Colonic mucosa (tissue), 4 donors: ENCODE measurements at regions not wholly inside any gene's neighbourhood (a gene's known extent, or its start where the extent isn't known, plus 50 kb on each side); places are given as distances from the start of the nearest gene placed in this dataset.

Experiments
- DNase-seq: peaks from one replicate; pipeline ENCODE4 v3.0.0-alpha.2; 2020
- H3K27ac ChIP-seq: fragments of 200-600 bp; one replicate; pipeline ENCODE4 v1.8.0; 2021
- H3K27me3 ChIP-seq: fragments of 200-600 bp; one replicate; pipeline ENCODE4 v1.8.0; 2021
- H3K36me3 ChIP-seq: fragments of 200-600 bp; one replicate; pipeline ENCODE4 v1.8.0; 2021
- H3K4me1 ChIP-seq: fragments of 200-600 bp; one replicate; pipeline ENCODE4 v1.8.0; 2021; ENCODE audit warnings: mild to moderate bottlenecking
- H3K4me3 ChIP-seq: fragments of 200-600 bp; one replicate; pipeline ENCODE4 v1.8.0; 2021
- H3K9ac ChIP-seq, 2 donors: one replicate each; pipeline ENCODE4 v1.7.0; 2013; ENCODE audit warnings: control low read depth in 2 of 2, low read depth in 2 of 2, low read length in 2 of 2
- H3K9me3 ChIP-seq: fragments of 200-600 bp; one replicate; pipeline ENCODE4 v1.8.0; 2021
- intact Hi-C: fragments of 100-400 bp; cut with DNase I; formaldehyde crosslinking; loops from one replicate; pipeline ENCODE4 v1.14.1; 2022
- TF ChIP-seq, protein P1 (sequence below): fragments of 200-600 bp; IDR thresholded peaks from one replicate; pipeline ENCODE4 v1.8.0; 2022; ENCODE audit warnings: antibody characterized with exemption, mild to moderate bottlenecking
- donor health status: healthy.
- donor health status: DM: no; HTN: no; CAD: no.
- donor health status: DM: no; HTN: no; CAD: no.

DNA sequence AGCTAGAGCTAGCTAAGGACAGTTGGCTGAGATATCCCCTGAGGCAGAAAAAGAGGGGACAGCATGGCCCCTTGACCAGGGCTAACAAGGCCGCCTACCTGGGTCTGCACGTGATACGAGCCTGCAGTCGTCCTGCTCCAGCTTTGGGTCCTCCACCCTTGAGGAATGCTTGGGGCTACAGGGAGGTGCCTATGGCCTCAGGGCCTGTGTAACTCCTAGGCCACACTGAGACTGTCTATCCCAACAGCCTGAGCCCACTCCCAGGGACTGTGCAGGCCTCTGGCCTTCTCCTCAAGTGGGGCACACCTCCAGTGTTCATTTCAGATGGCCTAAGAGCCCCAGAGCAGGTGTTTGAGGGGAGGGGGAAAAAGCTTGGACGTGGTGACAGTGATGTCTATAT is 136.7 kb upstream of the SATB2 start:
- Histone ChIP-seq H3K4me1 (no peaks in the 10 kb centered on the region), H3K27me3 (no peaks in the 10 kb centered on the region), H3K4me3 (no peak overlapping the region), H3K36me3 (no peaks in the 10 kb centered on the region), H3K9ac (no peak overlapping the region), H3K27ac (no peak overlapping the region), H3K9me3 (no peaks in the 10 kb centered on the region)
- intact Hi-C loops, result no loop called here
- TF ChIP-seq, protein P1, sequence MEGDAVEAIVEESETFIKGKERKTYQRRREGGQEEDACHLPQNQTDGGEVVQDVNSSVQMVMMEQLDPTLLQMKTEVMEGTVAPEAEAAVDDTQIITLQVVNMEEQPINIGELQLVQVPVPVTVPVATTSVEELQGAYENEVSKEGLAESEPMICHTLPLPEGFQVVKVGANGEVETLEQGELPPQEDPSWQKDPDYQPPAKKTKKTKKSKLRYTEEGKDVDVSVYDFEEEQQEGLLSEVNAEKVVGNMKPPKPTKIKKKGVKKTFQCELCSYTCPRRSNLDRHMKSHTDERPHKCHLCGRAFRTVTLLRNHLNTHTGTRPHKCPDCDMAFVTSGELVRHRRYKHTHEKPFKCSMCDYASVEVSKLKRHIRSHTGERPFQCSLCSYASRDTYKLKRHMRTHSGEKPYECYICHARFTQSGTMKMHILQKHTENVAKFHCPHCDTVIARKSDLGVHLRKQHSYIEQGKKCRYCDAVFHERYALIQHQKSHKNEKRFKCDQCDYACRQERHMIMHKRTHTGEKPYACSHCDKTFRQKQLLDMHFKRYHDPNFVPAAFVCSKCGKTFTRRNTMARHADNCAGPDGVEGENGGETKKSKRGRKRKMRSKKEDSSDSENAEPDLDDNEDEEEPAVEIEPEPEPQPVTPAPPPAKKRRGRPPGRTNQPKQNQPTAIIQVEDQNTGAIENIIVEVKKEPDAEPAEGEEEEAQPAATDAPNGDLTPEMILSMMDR, result no peak
- DNase-seq, result no peak

DNA sequence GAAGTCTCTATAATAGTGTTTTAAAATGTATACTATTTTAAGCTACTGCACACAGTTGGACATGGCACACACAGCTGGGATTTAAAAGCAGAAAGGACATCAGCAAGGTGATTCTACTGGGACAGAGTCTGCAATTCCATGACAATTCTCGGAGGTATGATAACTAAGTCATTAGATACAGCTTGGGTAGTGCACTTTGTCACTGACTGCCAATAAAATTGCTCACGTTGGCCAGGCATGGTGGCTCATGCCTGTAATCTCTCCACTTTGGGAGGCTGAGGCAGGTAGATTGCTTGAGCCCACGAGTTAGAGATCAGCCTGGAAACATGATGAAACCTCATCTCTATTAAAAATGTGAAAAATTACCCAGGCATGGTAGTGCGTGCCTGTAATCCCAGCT is 134.1 kb upstream of the SATB2 start:
- intact Hi-C loops, result no loop called here
- H3K4me3 ChIP-seq, result no peak overlapping the region
- H3K4me1 ChIP-seq, result no peaks in the 10 kb centered on the region
- no peaks in the 10 kb centered on the region for H3K9me3 ChIP-seq
- no peak overlapping the region for H3K27ac ChIP-seq
- no peak for DNase-seq
- H3K27me3 ChIP-seq, result no peaks in the 10 kb centered on the region
- TF ChIP-seq, protein P1, result no peak
- no peaks in the 10 kb centered on the region for H3K36me3 ChIP-seq
- H3K9ac ChIP-seq, result no peak overlapping the region

DNA sequence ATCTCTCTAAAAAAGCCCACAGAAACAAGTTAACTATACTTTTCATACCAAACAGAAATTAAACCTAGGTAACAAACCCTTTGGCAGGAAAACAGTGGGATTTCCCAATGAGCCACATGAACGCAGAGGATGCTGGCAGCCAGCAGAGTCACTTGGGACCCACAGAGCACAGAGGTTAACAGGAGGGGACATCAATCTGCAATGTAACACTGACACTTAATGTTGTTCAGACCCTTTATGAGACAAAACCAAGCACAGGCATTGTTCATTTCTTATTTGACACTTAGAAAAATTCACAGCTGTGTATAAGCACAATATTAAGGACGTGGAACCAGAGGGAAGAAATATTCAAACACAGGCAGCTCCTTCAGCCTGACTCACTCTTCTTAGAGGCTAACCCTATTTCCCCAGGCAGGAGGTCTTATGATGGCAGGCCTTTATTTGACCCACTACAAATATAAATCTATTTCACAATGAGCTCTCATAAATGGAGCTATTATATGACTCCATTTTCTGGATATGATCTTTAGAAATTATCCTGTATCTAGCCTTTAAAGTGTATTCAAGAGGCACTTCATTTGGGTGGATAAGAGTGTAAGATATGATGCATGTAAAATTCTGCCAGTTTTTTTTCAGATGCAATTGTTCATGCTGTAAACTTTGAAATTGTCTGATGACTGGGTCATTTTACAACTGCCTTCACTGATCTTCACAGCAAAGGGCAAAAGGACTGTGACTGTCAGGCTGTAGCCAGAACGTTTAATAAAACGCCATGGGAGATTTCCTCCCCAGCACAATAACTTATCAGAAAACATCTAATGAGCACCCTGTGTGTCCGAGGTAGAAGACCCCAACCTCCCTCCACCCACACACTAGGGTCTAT is 132.8 kb upstream of the SATB2 start:
- Histone ChIP-seq H3K27ac (no peak overlapping the region), H3K9me3 (no peaks in the 10 kb centered on the region), H3K36me3 (no peaks in the 10 kb centered on the region), H3K4me1 (no peaks in the 10 kb centered on the region), H3K4me3 (no peak overlapping the region), H3K27me3 (no peaks in the 10 kb centered on the region), H3K9ac (no peak overlapping the region)
- TF ChIP-seq, protein P1, result no peak
- intact Hi-C loops, result no loop called here
- no peak for DNase-seq

GRCh38 chr2:199589306-199589705 is 131.6 kb upstream of the SATB2 start:
- intact Hi-C loops, result no loop called here
- H3K27me3 ChIP-seq, result no peaks in the 10 kb centered on the region
- H3K27ac ChIP-seq, result no peak overlapping the region
- H3K4me1 ChIP-seq, result no peaks in the 10 kb centered on the region
- H3K36me3 ChIP-seq, result no peaks in the 10 kb centered on the region
- no peak overlapping the region for H3K9ac ChIP-seq
- TF ChIP-seq, protein P1, result no peak
- H3K9me3 ChIP-seq, result no peaks in the 10 kb centered on the region
- no peak overlapping the region for H3K4me3 ChIP-seq
- DNase-seq, result no peak

GRCh38 chr2:199588054-199588453 is 130.3 kb upstream of the SATB2 start:
- Histone ChIP-seq H3K4me3 (no peak overlapping the region), H3K4me1 (no peaks in the 10 kb centered on the region), H3K27me3 (no peaks in the 10 kb centered on the region), H3K27ac (no peak overlapping the region), H3K9ac (no peak overlapping the region), H3K9me3 (no peaks in the 10 kb centered on the region), H3K36me3 (no peaks in the 10 kb centered on the region)
- no peak for DNase-seq
- TF ChIP-seq, protein P1, result no peak
- intact Hi-C loops, result no loop called here
